ENCODE measurements at regions not wholly inside any gene's neighbourhood (a gene's known extent, or its start where the extent isn't known, plus 50 kb on each side); places are given as distances from the start of the nearest gene placed in this dataset.
"Not testable (repeated sequence)": the region's sequence is repeated elsewhere in the genome, so short reads cannot be mapped to it uniquely, and the experiment has no call there.

DNA sequence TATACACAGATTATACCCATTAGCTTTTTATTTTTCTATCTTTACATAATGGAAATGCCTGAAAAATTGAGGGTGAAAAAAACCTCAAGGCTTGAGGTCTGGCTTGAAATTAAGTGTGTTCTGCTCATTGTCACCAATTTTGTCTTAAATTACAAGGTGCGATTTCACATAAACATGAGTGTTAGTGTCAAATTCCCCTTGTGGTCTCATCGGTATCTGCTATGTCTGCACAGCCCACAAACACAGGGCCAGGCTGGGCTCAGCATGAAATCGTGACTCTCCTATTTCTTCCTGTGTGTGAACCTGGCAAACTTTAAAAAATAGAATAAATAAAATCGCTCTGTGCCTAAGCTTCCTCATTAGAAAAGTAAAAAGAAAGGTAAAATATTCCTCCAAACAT is 109.1 kb downstream of the CRLF2 start:
- no peak for DNase-seq (ENCODE audit: low read depth)

DNA sequence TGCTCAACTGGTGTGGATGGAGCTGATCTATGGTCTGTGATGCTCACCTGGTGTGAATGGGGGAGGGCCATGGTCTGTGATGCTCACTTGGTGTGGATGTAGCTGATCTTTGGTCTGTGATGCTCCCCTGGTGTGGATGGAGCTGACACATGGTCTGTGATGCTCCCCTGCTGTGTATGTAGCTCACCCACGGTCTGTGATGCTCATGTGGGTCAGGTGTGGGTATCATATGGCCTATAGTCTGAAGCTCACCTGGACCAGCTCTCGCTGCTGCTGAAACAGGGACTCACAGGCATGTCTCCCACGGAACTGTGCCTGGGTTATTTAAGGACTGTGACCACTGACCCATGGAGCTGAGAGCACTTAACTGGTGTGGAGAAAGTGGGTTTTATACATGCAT is 109.7 kb downstream of the CRLF2 start:
- no peak for DNase-seq (ENCODE audit: low read depth)

DNA sequence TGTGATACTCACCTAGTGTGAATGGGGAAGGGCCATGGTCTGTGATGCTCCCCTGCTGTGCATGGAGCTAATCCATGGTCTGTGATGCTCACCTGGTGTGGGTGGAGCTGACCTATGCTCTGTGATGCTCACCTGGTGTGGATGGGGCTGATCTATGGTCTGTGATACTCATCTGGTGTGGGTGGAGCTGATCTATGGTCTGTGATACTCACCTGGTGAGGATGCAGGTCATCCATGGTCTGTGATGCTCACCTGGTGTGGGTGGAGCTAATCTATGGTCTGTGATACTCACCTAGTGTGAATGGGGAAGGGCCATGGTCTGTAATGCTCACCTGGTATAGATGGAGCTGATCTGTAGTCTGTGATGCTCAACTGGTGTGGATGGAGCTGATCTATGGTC is 110.2 kb downstream of the CRLF2 start:
- DNase-seq (ENCODE audit: low read depth) = not testable (repeated sequence)

DNA sequence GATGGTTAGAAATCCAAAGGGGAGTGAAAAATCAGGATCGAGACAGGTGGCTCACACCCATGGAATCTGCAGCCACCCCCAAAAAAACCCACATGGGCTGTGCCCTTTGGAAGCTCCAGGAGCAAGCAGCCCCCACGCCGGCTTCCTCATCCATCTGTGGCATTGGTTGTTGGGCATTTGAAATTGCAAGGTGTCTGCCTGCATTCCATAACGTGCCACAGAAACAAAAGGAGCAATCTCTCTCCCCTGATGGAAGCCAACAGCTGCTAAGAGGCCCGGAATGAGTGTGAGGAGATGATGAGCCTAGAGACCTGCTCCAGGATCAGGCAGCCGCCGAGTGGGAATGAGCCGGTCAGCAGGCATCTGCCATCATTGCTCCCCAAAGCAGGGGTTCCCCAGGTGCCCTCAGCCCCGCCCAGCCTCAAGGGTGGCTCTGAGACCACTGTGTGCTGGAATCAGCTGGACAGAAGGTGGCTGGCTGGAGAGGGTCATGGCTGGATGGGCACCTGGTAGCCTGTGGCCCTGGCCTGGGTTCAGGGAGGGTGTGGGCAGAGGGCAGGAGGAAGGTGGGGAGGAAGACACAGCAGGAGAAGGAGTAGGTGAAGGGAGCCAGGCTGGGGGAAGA is 113.2 kb downstream of the CRLF2 start:
- DNase-seq (ENCODE audit: low read depth) = no peak

DNA sequence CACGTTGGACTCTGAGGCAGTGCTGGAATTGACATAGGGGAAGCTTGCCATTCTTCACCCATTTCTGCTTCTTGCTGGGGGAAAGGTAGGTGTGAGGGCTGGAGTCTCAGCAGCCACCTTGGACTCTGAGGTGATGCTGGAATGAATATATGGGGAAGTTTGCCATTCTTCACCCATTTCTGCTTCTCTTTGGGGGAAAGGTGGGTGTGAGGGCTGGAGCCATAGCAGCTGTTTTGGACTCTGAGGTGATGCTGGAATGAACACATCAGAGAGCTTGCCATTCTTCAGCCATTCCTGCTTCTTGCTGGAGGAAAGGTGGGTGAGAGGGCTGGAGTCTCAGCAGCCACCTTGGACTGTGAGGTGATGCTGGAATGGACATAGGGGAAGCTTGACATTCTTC is 115.1 kb downstream of the CRLF2 start:
- no peak for DNase-seq (ENCODE audit: low read depth)

DNA sequence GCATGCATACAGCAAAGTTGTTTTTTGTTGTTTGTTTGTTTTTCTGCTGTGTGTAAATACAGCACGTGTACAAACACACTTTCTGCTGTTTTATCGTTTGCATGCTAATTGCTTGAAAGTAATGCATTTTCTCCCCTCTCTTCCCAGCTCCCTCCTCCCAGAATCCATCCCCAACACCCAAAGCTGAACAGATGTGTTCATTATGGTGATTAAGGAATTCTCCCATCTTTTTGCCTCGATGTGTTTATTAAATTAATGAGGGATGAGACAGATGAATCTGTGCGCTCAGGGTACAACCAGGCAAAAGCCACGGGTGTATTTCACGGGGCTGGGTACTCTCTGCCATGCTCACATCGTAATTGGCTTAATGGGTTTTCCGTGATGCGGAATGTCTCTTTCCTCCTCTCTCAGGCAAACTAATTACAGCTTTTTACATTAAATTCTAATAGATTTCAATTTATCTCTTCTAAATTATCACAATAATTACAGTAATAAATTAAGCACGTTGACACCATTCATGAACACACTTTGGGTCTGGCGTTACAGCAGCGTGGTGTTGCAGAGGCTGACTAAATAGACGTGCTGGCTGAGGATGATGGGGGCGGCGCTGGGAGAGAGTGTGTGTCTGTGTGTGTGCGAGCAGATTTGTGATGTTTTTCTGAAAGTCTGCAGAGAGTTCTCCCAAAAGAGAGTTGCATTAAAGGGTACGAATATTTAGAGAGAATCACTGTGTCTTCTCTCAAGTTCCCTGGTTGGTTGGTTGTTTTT is 117.7 kb downstream of the CRLF2 start:
- DNase-seq (ENCODE audit: low read depth) = no peak

DNA sequence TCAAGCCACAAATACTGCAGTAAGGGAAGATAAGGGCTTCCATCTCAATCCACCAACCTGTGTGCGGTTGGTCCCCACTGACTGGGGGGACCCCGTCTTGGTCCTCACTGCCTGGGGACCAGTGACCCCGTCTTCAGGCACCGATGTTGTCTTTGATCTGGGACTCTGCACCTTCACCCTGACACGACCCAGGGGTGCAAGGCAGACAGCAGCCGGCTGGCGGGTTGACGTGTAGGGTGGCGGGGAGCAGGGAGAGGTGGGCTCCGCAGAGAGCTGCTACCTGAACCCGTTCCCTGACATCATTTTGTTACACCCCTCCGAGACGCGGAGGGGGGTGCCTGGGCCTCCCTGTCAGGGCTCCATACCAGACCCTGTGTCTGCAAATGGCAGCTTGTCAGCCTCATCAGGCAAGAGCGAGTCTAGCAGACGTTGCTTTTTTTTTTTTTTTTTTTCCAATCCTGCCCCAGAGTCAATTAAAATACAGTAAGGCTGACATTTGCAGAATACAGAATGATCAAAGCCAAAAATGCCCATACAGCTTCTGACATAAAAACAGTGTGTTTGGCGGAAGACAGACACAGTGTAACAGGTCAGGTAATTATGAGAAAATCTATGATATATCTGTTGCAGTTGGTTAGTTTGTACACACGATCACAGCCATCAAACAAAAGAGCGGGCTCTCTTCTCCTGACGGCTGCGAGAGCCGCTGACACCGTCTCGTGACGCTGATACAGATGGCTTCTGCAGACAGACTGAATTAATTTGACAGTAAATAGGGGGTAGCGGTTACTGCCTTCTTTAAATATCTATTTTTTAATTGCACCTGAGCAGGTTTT is 118.6 kb downstream of the CRLF2 start:
- DNase-seq (ENCODE audit: low read depth) = no peak

DNA sequence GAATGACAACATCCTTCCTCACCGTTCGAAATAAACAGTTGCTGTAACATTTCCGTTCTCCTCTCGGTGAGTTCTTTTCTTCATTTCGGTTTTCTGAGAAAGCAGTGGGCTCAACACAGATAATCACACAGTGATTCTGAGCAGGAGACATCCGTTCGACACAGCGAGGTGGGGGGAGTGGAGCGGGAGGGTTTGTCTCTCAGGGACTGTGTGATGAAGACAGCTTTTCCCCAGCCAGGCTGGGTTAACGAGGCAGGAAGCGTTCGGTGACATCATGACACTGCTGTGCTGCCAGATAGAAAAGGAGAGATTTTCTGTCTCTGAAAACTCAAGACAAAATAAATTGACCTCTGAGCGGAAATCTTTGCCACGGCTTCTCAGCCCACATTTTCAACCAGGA is 119.3 kb downstream of the CRLF2 start:
- peak; percentile 44 for DNase-seq (ENCODE audit: low read depth)

DNA sequence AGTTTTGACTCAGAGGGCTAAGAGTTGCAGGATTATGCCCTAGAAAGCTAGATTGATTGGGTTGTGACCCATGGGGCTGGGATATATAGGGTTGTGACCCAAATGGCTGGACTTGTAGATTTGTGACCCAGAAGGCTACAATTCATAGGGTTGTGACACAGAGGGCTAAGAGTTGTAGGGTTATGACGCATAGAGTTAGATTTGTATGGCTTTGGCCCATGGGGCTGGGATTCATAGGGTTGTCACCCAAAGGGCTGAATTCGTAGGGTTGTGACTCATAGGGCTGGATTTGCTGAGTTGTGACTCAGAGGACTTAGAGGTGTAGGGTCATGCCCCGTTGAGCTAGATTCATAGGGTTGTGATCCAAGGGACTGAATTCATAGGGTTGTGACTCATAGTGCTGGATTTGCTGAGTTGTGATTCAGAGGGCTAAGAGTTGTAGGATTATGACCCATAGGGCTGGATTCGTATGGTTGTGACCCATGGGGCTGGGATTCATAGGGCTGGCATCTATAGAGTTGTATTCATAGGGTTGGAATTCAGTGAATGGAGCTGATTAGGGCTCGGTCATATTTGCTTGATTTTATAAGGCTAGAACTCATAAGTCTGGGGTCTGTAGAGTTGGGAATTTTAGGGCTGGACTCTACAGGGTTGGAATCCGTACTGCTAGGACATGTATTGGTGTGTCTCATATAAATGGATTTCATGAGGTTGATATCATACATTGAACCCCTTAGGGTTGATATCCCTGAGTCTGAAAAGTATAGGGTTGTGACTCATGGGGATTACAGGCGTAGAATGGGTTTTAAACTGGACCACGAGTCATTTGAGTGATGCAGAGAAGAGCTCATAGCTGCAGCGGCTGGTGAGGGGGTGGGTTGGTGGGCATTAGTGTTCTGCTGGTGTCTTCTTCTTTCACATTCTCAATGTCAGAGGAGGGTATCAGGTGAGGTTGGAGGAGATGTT is 125.7 kb downstream of the CRLF2 start:
- peak; percentile 83 for DNase-seq (ENCODE audit: low read depth)

DNA sequence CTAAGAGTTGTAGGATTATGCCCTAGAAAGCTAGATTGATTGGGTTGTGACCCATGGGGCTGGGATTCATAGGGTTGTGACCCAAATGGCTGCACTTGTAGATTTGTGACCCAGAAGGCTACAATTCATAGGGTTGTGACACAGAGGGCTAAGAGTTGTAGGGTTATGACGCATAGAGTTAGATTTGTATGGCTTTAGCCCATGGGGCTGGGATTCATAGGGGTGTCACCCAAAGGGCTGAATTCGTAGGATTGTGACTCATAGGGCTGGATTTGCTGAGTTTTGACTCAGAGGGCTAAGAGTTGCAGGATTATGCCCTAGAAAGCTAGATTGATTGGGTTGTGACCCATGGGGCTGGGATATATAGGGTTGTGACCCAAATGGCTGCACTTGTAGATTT is 126.6 kb downstream of the CRLF2 start:
- not testable (repeated sequence) for DNase-seq (ENCODE audit: low read depth)

DNA sequence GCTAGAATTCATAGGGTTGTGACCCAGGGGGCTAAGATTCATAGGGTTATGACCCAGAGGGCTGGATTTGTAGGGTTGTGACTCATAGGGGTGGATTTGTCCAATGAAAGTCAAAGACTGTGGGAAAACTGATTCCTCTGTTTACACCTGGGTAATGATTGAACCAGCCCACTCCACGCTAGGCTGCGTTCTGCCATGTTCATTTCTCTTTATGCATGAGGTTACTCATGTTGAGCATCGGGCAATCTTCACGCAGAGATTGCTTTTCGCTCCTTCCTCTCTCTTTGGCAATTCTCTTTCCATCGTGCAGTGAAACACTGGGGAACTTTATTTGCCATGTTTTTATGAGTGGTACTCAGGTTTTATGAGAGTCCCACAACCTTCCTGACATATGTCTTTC is 127.8 kb downstream of the CRLF2 start:
- DNase-seq (ENCODE audit: low read depth) = no peak

DNA sequence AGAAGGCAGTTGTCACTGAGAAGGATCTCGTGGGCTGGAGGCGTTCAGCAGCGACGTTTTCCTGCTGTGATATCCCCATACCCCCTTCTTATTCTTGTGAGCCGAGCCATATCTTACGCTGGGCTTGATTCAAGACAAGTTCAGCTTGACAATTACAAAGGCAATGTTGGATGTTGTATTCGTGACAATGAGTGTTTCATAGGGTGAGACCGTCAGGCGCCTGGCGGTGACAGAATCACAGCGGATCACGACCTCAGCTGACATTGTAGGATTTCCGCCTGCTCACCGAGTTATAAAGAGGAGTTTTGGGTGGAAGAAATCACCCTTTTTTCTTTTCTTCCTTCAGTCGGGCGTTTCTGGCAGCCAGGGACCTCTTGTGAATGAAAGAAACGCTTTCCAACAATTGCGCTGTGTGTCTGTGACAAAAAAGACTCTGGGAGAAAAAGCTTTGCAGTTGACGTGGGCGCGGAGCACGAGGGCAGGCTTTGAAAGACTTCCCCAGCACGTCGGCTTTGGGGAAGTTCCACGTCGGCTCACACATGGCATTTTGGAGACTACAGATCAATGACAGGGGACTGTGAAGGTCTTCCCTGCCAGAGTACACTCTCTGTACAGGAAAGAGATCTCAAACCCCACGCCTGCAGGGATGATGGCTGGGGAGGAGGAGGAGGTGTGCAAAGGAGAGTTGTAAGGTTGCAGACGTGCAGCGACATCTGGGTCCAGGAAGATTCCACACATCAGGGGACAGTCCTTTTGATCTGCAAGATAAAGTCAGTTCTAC is 135.4 kb downstream of the CRLF2 start:
- no peak for DNase-seq (ENCODE audit: low read depth)

DNA sequence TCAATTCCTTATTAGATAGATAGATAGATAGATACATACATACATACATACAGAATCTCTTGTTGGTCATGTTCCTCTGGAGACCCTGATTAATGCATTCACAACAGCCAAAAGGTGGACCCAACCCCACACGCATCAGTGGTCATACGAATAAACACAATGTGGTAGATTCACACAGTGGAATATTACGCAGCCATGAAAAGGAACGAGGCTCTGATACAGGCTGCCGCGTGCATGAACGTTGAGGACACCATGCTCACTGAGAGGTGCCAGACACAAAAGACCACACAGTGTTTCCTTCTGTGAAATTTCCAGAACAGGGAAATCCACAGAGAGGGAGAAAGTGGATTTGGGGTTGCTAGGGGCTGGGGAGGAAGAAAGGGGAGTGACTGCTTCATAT is 136.7 kb downstream of the CRLF2 start:
- no peak for DNase-seq (ENCODE audit: low read depth)

DNA sequence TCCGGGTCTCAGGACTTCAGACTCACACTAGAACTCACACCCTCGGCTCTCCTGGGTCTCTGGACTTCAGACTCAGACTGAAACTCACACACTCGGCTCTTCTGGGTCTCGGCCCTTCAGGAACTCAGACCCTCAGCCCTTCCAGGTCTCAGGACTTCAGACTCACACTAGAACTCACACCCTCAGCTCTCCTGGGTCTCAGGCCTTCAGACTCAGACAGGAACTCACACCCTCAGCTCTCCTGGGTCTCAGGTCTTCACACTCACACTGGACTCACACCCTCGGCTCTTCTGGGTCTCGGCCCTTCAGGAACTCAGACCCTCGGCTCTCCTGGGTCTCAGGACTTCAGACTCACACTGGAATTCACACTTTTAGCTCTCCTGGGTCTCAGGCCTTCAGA is 137.3 kb downstream of the CRLF2 start:
- no peak for DNase-seq (ENCODE audit: low read depth)

DNA sequence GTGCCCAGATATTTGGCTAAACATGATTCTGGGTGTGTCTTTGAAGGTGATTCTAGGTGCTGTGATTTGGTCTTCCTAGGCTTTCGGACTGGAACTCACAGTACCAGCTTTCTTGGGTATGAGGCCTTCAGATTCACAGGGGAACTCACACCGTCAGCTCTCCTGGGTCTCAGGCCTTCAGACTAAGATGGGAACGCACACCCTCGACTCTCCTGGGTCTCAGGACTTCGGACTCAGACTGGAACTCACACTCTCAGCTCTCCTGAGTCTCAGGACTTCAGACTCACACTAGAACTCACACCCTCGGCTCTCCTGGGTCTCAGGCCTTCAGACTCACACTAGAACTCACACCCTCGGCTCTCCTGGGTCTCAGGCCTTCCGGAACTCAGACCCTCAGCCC is 137.7 kb downstream of the CRLF2 start:
- no peak for DNase-seq (ENCODE audit: low read depth)

DNA sequence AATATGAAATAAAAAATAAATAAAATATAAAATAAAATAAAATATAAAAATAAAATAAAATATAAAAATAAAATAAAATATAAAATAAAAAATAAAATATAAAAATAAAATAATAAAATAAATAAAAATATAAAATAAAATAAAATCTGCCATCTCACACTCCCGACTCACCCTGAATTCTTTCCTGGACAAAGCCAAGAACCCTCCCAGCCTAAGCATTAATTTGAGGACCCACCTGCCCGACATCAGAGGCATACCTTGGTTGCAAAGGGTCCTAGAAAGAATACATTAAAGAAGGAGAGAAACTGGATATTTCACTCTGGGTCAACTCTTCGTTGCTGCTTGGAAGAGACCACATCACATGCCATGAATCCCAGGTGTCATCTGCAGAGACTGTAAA is 138.3 kb downstream of the CRLF2 start:
- no peak for DNase-seq (ENCODE audit: low read depth)

DNA sequence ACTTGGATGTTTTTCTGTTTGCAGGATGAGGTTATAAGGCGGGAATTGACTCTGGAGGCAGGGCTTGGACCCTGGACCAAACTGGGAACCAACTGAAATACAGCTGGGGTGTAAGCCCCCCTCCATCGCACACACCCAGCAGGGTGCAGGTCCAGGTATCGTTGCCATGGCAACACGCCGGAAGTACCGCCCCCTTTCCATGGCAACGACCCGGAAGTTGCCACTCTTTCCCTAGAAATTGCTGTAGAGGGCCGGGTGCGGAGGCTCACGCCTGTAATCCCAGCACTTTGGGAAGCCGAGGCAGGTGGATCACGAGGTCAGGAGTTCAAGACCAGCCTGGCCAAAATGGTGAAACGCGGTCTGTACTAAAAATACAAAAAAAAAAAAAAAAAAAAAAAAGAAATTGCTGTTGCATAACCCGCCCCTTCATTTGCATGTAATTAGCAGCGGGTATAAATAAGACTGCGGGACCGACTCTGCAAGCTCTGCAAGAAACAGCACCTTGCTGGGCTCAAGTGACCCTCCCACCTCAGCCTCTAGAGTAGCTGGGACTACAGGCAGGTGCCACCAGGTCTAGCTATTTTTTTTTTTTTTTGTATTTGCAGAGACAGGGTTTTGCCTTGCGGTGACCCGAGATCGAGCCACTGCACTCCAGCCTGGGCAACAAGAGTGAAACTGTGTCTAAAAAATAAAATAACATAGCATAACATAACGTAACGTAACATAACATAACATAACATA is 139.6 kb downstream of the CRLF2 start:
- no peak for DNase-seq (ENCODE audit: low read depth)

DNA sequence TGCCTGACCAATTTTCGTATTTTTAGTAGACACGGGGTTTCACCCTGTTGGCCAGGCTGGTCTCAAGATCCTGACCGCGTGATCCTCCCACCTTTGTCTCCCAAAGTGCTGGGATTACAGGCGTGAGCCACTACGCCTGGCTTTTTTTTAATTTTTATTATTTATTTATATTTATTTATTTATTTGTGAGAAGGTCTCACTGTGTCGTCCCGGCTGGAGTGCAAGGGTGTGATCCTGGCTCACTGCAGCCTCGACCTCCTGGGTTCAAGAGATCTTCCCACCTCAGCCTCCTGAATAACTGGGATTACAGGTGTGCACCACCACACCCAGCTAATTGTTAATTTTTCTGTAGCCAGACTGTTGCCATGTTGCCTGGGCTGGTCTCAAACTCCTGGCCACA is 141.1 kb downstream of the CRLF2 start:
- no peak for DNase-seq (ENCODE audit: low read depth)

DNA sequence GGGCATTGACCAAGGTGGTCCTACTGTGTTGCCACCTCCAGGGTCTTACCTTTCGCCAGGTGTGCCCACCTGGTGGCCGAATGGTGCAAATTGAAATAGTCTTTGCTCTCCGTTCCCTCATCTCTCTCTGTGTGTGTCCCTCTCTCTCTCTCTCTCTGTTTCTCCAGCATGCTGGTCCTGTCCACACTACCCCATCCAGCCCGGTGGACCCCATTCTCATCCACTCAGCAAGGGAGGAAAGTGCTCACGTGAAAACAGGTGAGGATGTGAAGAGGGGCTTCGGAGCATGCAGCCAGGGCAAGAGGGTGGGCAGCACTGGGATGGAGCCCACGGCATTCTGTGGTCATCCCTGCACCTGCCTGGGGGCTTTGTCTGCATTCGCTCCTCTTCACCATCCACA is 150.1 kb downstream of the CRLF2 start:
- DNase-seq (ENCODE audit: low read depth) = no peak

DNA sequence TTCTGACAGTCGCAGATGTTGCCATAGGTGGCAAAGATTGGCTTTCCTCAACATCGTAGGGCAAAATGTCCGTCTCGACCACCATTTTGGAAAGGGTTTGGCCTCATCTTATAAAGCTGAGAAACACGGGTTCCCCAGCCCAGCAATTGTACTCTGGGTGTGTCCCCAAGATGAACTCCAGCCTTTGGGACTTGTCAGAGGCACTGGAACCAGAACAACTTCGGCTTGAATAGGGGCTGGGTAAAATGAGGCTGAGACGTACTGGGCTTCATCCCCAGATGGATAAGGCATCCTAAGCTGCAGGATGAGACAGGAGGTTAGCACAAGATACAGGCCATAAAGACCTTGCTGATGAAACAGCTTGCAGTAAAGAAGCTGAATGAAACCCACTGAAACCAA is 151.9 kb downstream of the CRLF2 start:
- DNase-seq (ENCODE audit: low read depth) = no peak
